Gastroesophageal sphincter (tissue), 3 donors: ENCODE measurements at regions not wholly inside any gene's neighbourhood (a gene's known extent, or its start where the extent isn't known, plus 50 kb on each side); places are given as distances from the start of the nearest gene placed in this dataset.

Source experiments
- CTCF ChIP-seq, 4 experiments: fragments of 200-600 bp in 2 of 4; fragments of 450-650 bp in 2 of 4; sonication (generic) in 1 of 4; IDR thresholded peaks; one replicate each; pipeline ENCODE4 v1.5.1; 2017 to 2019; ENCODE audit warnings: antibody characterized with exemption in 4 of 4, mild to moderate bottlenecking in 2 of 4, moderate library complexity in 2 of 4
- POLR2A ChIP-seq, 2 donors: fragments of 450-650 bp; IDR thresholded peaks; one replicate each; pipeline ENCODE4 v1.6.1; 2017; ENCODE audit warnings: antibody characterized with exemption in 2 of 2, mild to moderate bottlenecking in 2 of 2, moderate library complexity in 1 of 2

GRCh38 chr2:240319855-240320203, 115.6 kb upstream of the GPC1 start:
- no peak for TF ChIP-seq CTCF (IDR thresholded peaks at IDR 0.05)
- TF ChIP-seq POLR2A (IDR thresholded peaks at IDR 0.05) = no peak
